SU-DHL-6 (cell line): ENCODE measurements at regions not wholly inside any gene's neighbourhood (a gene's known extent, or its start where the extent isn't known, plus 50 kb on each side); places are given as distances from the start of the nearest gene placed in this dataset.

ENCODE experiments used
- CTCF ChIP-seq: fragments of 200-600 bp; sonication (generic); IDR thresholded peaks from one replicate; pipeline ENCODE4 v1.5.1; 2017; ENCODE audit warnings: antibody characterized with exemption, mild to moderate bottlenecking, low read length, moderate library complexity; ENCODE audit not compliant: insufficient read depth, poor library complexity, severe bottlenecking
- EZH2phosphoT487 ChIP-seq: fragments of 200-600 bp; sonication (generic), shearing (Covaris generic); conservative IDR thresholded peaks from 2 replicates; pipeline ENCODE4 v1.6.1; 2018; ENCODE audit warnings: mild to moderate bottlenecking, antibody characterized with exemption, low read length, moderate library complexity, mixed read lengths

DNA sequence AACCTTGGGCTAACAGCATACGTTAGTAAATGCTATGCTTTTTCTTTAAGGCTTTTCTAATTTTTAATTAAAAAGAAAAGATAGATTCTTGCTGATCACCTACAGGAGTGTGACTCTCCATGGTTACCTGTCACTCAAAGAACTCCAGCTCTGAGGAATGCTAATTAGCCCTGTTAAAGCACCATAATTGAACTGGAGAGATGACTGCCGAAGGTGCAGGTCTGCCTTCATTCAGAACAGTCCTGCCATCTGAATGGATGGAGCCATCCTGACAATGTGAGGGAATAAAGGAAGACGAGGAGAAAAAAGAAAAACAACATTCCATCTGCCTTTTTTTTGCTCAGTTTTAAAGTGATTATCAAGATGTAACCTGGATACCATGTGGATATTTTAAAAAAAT is 94.6 kb downstream of the ATP6V1G3 start:
- TF ChIP-seq CTCF: no peak
- TF ChIP-seq EZH2phosphoT487: no peak
